ENCODE measurements at regions not wholly inside any gene's neighbourhood (a gene's known extent, or its start where the extent isn't known, plus 50 kb on each side); places are given as distances from the start of the nearest gene placed in this dataset.

DNA sequence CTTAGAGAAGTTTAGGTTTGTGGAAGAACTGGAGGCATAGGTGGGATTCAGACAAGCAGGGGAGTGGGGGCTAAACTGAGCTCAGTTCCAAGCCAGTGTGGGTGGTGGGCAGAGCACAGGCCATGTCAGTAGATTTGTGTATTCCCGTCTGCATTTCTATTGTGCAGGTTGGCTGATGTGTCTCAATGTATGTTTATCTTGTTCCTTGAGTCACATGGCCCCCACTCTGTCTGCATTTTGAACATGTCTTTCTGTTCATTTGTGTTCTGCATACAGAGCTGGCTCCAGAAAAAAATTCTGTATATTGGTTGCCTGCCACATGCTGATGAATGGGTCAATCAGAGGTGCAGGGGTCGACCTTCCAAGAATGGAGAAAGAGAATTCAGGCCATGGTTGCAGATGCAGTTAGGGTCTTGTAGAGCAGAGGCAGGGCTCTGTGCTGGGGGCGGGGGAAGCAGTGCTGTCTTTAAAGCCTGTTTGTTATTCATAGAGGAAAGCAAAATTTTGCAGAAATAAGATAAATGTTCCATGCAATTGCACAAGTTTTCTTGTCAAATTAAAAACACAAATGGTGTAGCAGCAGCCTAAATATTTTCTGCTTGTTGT is 166.7 kb downstream of the CDH26 start:
- TF ChIP-seq, protein P1, sequence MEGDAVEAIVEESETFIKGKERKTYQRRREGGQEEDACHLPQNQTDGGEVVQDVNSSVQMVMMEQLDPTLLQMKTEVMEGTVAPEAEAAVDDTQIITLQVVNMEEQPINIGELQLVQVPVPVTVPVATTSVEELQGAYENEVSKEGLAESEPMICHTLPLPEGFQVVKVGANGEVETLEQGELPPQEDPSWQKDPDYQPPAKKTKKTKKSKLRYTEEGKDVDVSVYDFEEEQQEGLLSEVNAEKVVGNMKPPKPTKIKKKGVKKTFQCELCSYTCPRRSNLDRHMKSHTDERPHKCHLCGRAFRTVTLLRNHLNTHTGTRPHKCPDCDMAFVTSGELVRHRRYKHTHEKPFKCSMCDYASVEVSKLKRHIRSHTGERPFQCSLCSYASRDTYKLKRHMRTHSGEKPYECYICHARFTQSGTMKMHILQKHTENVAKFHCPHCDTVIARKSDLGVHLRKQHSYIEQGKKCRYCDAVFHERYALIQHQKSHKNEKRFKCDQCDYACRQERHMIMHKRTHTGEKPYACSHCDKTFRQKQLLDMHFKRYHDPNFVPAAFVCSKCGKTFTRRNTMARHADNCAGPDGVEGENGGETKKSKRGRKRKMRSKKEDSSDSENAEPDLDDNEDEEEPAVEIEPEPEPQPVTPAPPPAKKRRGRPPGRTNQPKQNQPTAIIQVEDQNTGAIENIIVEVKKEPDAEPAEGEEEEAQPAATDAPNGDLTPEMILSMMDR (IDR thresholded peaks at IDR 0.05): no peak
- no peak for TF ChIP-seq POLR2A (IDR thresholded peaks at IDR 0.05)

Measured in uterus (tissue), 2 donors.